RPMI7951 (cell line): ENCODE measurements at regions not wholly inside any gene's neighbourhood (a gene's known extent, or its start where the extent isn't known, plus 50 kb on each side); places are given as distances from the start of the nearest gene placed in this dataset.
"Not testable (repeated sequence)": the region's sequence is repeated elsewhere in the genome, so short reads cannot be mapped to it uniquely, and the experiment has no call there.

Source experiments
- DNase-seq: peaks from one replicate; pipeline ENCODE4 v3.0.0-alpha.2; 2012; ENCODE audit warnings: low read depth

- DNase-seq = peak; percentile 49
These were observed 168.4 kb downstream of the CWH43 start for GRCh38 chr4:49154308-49155103.

DNA sequence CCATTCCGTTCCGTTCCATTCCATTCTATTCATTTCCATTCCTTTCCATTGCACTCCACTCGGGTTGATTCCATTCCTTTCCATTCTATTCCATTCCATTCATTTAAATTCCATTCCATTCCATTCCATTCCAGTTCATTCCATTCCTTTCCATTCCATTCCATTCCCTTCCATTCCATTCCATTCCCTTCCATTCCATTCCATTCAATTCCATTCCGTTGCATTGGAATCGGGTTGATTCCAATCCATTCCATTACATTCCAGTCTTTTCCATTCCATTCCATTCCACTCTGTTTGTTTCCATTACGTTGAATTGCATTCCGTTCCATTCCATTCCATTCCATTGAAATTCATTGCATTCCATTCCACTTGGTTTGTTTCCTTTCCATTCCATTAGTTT lies 169.2 kb downstream of the CWH43 start:
- DNase-seq = not testable (repeated sequence)

DNA sequence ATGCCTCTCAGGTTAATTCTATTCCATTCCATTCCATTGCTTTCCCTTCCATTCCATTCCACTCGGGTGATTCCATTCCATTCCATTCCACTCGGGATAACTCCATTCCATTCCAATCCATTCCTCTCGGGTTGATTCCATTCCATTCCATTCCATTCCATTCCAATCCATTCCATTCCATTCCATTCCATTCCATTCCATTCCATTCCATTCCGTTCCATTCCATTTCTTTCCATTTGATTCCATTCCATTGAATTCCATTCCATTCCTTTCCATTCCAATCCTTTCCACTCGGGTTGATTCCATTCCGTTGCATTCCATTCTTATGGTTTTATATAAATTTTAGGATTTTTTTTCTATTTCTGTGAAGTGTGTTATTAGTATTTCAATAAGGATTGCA lies 170.2 kb downstream of the CWH43 start:
- not testable (repeated sequence) for DNase-seq

DNA sequence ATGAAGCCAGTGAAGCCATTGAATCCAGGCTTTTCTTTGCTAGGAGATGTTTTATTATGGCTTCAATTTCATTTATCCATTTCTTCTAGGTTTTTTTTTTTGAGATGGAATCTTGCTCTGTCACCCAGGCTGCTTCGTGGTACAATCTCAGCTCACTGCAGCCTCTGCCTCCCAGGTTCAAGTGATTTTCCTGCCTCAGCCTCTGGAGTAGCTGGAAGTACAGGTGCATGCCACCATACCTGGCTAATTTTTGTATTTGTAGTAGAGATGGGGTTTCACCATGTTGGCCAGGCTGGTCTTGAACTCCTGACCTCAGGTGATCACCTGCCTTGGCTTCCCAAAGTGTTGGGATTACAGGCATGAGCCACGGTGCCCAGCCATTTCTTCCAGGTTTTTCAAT lies 171.6 kb downstream of the CWH43 start:
- not testable (repeated sequence) for DNase-seq

DNA sequence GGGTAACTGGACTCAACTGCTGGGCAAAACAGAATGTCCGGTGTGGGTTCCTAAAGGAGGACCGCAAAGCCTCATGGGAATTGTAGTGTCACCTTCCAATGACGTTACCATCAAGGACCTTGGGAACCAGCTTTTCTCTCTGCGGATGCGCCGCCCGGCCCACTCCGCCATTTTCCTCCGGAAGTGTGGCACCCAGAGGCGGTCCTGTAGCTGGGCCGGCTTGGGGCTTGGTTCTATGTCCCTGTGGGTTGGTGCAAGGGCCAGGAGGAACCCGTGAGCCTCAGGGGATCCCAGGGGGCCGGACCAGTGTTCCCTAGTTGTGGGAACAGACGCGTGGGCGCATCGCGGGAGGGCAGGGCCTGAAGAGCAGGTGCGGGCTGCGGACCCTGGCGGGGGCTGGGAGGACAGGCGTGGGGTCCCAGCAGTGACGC lies 175.1 kb downstream of the CWH43 start:
- DNase-seq = peak; percentile 82

- DNase-seq = not testable (repeated sequence)
These were observed 178.8 kb downstream of the CWH43 start for GRCh38 chr4:49164916-49165315.

- DNase-seq = not testable (repeated sequence)
These were observed 191.8 kb downstream of the CWH43 start for GRCh38 chr4:49177847-49178246.

GRCh38 chr4:49181088-49181487 lies 195.0 kb downstream of the CWH43 start:
- not testable (repeated sequence) for DNase-seq

GRCh38 chr4:49211396-49212194 lies 225.5 kb downstream of the CWH43 start:
- DNase-seq = not testable (repeated sequence)

GRCh38 chr4:49213250-49213649 lies 227.2 kb downstream of the CWH43 start:
- not testable (repeated sequence) for DNase-seq

- not testable (repeated sequence) for DNase-seq
These were observed 227.7 kb downstream of the CWH43 start for GRCh38 chr4:49213750-49214149.

DNA sequence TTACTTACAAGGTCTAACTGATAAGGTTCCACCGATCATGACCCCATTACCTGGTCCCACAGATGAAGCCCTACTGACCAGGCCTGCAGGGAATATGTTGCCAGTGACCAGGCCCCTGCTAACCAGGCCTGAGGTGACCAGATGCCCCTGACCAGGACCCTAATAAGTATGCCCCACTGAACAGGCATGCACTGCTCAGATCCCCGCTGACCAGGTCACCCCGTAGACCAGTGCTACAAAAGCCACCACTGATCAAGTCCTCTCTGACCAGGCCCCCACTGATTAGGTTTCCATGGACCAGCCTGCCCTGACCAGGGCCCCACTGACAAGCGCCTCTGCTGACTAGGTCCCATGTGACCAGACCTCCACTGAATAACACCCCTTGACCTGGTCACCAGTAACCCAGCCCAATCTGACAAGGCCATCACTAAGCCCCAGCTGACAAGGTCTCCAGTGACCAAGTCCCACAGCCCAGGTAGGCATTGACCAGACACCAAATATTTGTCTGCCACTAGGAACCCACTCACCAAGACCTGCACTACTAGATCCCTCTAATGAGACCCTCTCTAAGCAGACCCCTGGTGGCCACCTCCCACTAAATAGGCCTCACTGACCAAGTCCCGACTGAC lies 228.5 kb downstream of the CWH43 start:
- DNase-seq = not testable (repeated sequence)

DNA sequence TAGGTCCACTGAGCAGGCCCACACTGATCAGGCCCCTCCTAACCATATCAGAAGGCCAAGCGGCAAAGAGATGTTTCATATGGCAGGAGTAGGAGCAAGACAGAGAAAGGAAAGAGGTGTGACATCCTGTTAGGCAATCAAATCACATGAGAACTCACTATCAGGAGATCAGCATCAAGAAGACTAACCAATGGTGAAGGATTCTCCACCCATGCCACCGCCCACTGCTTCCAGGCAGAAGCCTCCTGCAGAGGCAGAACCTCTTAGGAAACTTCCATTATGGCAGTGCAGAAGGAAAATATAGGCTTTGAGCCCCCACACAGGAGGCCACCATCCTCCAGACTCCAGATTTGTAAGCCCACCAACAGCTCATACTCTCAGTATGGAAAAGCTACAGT lies 229.0 kb downstream of the CWH43 start:
- DNase-seq = not testable (repeated sequence)

DNA sequence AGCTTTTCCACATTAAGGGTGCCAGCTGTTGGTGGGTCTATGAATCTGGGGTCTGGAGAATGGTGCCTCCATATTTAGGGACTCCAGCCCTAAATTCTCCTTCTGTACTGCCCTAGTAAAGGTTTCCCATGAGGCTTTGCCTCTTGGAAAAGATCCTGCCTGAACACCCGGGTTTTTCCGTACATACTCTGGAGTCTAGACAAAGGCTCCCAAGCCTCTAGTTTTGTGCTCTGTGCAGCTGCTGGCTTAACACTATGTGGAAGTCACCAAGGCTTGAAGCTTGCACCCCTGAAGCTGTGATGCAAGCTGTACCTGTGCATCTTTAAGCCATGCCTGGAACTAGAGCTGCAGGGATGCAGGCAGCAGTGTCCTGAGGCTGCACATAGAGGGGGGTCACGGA lies 230.5 kb downstream of the CWH43 start:
- not testable (repeated sequence) for DNase-seq

DNA sequence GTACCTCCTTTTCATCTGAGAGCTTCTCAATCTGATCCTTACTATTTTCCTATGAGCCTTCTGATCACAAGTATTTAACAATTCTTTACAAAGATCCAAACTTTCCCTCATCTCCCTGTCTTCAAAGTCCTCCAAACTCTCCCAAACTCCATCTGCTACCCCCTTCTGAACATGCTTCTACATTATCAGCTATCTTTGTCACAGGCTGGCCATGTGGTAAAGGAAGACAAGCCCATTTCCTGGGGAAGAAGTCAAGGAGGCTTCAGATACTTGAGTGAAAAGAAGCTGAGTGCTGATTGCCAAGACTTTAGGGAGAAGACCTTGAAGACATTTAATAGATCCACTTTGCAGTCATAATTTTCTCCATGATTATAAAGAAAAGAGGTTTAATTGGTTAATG lies 231.4 kb downstream of the CWH43 start:
- no peak for DNase-seq

DNA sequence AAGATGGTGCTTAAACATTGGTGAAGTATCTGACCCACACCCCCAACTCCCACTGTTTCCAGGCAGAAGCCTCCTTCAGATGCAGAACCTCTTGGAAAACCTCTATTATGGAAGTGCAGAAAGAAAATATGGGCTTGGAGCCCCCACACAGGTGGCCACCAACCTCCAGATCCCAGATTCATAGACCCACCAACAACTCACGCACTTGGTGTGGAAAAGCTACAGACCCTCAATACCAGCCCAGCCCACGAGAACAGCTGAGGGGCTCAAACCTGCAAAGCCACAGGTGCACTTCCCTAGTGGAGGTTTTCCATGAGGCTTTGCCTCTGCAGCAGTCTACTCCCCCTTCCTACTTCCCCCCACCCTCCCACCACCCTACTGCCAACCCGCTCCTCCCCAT lies 232.0 kb downstream of the CWH43 start:
- not testable (repeated sequence) for DNase-seq

- DNase-seq = not testable (repeated sequence)
These were observed 232.9 kb downstream of the CWH43 start for GRCh38 chr4:49218931-49219330.

DNA sequence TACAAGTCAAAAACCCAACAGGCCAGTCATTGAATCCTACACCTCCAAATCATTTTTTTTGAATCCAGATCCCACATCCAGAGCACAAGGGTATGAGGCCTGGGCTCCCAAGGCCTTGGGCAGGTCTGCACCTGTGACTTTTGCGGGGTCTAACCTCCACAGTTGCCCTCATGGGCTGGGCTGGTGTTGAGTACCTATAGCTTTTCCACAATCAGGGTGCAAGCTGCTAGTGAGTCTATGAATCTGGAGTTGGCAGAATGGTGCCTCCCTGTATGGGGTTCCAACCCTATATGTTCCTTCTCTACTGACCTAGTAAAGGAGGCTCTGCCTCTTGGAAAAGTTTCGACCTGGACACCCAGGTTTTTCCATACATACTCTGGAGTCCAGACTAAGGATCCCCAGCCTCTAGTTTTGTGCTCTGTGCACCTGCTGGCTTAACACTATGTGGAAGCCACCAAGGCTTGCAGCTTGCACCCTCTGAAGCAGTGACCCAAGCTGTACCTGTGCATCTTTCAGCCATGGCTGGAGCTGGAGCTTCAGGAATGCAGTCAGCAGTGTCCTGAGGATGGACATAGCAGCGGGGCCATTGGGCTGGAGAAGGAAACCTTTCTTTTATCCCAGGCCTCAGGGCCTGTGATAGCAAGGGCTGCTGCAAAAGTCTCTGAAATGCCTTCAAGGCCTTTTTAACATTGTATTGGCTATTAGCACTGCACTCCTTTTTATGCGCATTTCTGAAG lies 233.6 kb downstream of the CWH43 start:
- DNase-seq = not testable (repeated sequence)

DNA sequence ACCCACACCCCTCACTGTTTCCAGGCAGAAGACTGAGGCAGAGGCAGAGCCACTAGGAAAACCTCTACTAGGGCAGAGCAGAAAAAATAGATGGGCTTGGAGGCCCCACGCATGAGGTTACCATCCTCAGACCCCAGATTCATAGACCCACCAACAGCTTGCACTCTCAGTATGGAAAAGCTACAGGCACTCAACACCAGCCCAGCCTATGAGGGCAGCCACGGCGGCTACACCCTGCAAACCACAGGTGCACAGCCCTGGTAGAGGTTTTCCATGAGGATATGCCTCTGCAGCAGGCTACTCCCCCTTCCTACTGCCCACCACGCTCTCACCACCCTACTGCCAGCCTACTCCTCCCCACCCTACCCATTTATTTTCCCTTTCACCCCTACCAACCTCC lies 235.1 kb downstream of the CWH43 start:
- no peak for DNase-seq

DNA sequence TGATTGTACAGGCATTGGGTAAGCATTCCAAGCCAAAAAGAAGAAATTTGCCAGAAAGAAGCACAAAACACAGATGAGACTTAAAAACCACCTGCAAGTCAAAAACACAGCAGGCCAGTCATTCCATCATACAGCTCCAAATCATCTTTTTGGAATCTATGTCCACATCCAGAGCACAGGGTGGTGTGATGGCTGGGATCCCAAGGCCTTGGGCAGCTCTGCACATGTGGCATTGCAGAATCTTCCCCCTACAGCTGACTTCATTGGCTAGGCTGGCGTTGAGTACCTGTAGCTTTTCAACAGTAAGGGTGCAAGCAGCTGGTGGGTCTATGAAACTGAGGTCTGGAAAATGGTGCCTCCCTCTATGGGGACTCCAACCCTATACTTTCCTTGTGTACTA lies 236.7 kb downstream of the CWH43 start:
- not testable (repeated sequence) for DNase-seq

- not testable (repeated sequence) for DNase-seq
These were observed 240.3 kb downstream of the CWH43 start for GRCh38 chr4:49226216-49226866.
